Hepatocyte (in vitro differentiated cells): ENCODE measurements at regions not wholly inside any gene's neighbourhood (a gene's known extent, or its start where the extent isn't known, plus 50 kb on each side); places are given as distances from the start of the nearest gene placed in this dataset.

Source experiments
- DNase-seq: peaks from one replicate; pipeline ENCODE4 v3.0.0-alpha.2; 2016; ENCODE audit warnings: low spot score
- H2AFZ ChIP-seq: fragments of 200-600 bp; sonication (generic); 2 replicates; pipeline ENCODE4 v1.6.0; 2016; ENCODE audit warnings: antibody characterized with exemption, mild to moderate bottlenecking
- H3K27ac ChIP-seq: fragments of 200-600 bp; sonication (generic); 2 replicates; pipeline ENCODE4 v1.5.1; 2016; ENCODE audit warnings: mild to moderate bottlenecking
- H3K27me3 ChIP-seq: fragments of 200-600 bp; sonication (generic); 2 replicates; pipeline ENCODE4 v1.6.1; 2016
- H3K36me3 ChIP-seq: fragments of 200-600 bp; sonication (generic); replicated peaks from 2 replicates; pipeline ENCODE4 v1.5.1; 2016; ENCODE audit warnings: low read depth; ENCODE audit not compliant: insufficient read depth
- H3K4me1 ChIP-seq: fragments of 200-600 bp; sonication (generic); 2 replicates; pipeline ENCODE4 v1.5.1; 2016; ENCODE audit warnings: mild to moderate bottlenecking, moderate library complexity; ENCODE audit not compliant: insufficient read depth
- H3K4me2 ChIP-seq: fragments of 200-600 bp; sonication (generic); 2 replicates; pipeline ENCODE4 v1.6.0; 2016
- H3K4me3 ChIP-seq: fragments of 200-600 bp; sonication (generic); 2 replicates; pipeline ENCODE4 v1.5.1; 2016; ENCODE audit warnings: mild to moderate bottlenecking
- H3K79me2 ChIP-seq: fragments of 200-600 bp; sonication (generic); 2 replicates; pipeline ENCODE4 v1.6.0; 2017; ENCODE audit warnings: mild to moderate bottlenecking
- H3K9me2 ChIP-seq: fragments of 200-600 bp; sonication (generic); replicated peaks from 2 replicates; pipeline ENCODE4 v1.6.0; 2017; ENCODE audit warnings: mild to moderate bottlenecking; ENCODE audit not compliant: insufficient read depth
- H3K9me3 ChIP-seq: fragments of 200-600 bp; sonication (generic); 2 replicates; pipeline ENCODE4 v1.5.1; 2016; ENCODE audit warnings: low read depth, mild to moderate bottlenecking
- H4K20me1 ChIP-seq: fragments of 200-600 bp; sonication (generic); 2 replicates; pipeline ENCODE4 v1.6.0; 2016; ENCODE audit warnings: mild to moderate bottlenecking; ENCODE audit not compliant: insufficient read depth, poor library complexity, severe bottlenecking
- CTCF ChIP-seq: fragments of 200-600 bp; sonication (generic); IDR thresholded peaks from 2 replicates; pipeline ENCODE4 v1.5.1; 2016; ENCODE audit warnings: antibody characterized with exemption, mild to moderate bottlenecking; ENCODE audit not compliant: poor library complexity
- EZH2 ChIP-seq: fragments of 200-600 bp; sonication (generic); IDR thresholded peaks from 2 replicates; pipeline ENCODE4 v1.6.1; 2016; ENCODE audit warnings: antibody characterized with exemption, mild to moderate bottlenecking, borderline replicate concordance
- EZH2phosphoT487 ChIP-seq: fragments of 200-600 bp; sonication (generic); IDR thresholded peaks from one replicate; pipeline ENCODE4 v1.6.1; 2018; ENCODE audit warnings: antibody characterized with exemption, mild to moderate bottlenecking, low read depth, moderate library complexity; ENCODE audit not compliant: unreplicated experiment, severe bottlenecking
- WGBS: methylation state at CpG from one replicate; pipeline ENCODE4 v1.1.6; 2016; ENCODE audit warnings: low lambda C conversion rate; ENCODE audit errors: missing lambda C conversion rate; 5-methylcytosine and 5-hydroxymethylcytosine counted together

- Histone ChIP-seq H3K4me2 (no peak overlapping the region), H3K4me3 (no peak overlapping the region), H2AFZ (no peak overlapping the region), H3K27ac (no peak overlapping the region), H3K9me3 (no peaks in the 10 kb centered on the region), H3K79me2 (no peaks in the 10 kb centered on the region), H3K27me3 (no peaks in the 10 kb centered on the region), H4K20me1 (no peaks in the 10 kb centered on the region), H3K4me1 (no peaks in the 10 kb centered on the region), H3K36me3 (no peaks in the 10 kb centered on the region), H3K9me2 (no peaks in the 10 kb centered on the region)
- 73% methylated on average over 1 of the region's 1 CpG for WGBS
- no peak for DNase-seq
- TF ChIP-seq EZH2 (no peak), EZH2phosphoT487 (no peak), CTCF (no peak)
Observed at GRCh38 chr18:60624207-60624606, 251.6 kb upstream of the MC4R start.

GRCh38 chr18:60639836-60640235, 267.3 kb upstream of the MC4R start:
- no peaks in the 10 kb centered on the region for H3K9me2 ChIP-seq
- H4K20me1 ChIP-seq, result no peaks in the 10 kb centered on the region
- no peak for DNase-seq
- H3K4me3 ChIP-seq, result no peak overlapping the region
- 87% methylated on average over 1 of the region's 1 CpG for WGBS
- H3K36me3 ChIP-seq, result no peaks in the 10 kb centered on the region
- H3K9me3 ChIP-seq, result no peaks in the 10 kb centered on the region
- H2AFZ ChIP-seq, result no peak overlapping the region
- no peaks in the 10 kb centered on the region for H3K4me1 ChIP-seq
- no peaks in the 10 kb centered on the region for H3K27me3 ChIP-seq
- H3K27ac ChIP-seq, result no peak overlapping the region
- TF ChIP-seq CTCF (no peak), EZH2phosphoT487 (no peak), EZH2 (no peak)
- H3K4me2 ChIP-seq, result no peak overlapping the region
- H3K79me2 ChIP-seq, result no peaks in the 10 kb centered on the region

- H2AFZ ChIP-seq, result no peak overlapping the region
- no peak overlapping the region for H3K4me3 ChIP-seq
- H3K9me2 ChIP-seq, result no peaks in the 10 kb centered on the region
- no peak for DNase-seq
- H3K27me3 ChIP-seq, result no peaks in the 10 kb centered on the region
- H3K36me3 ChIP-seq, result no peaks in the 10 kb centered on the region
- no peak overlapping the region for H3K27ac ChIP-seq
- WGBS, result 75% methylated on average over 3 of the region's 3 CpGs
- H4K20me1 ChIP-seq, result no peaks in the 10 kb centered on the region
- H3K79me2 ChIP-seq, result no peaks in the 10 kb centered on the region
- no peak overlapping the region for H3K4me2 ChIP-seq
- H3K4me1 ChIP-seq, result no peaks in the 10 kb centered on the region
- TF ChIP-seq EZH2phosphoT487 (no peak), EZH2 (no peak), CTCF (no peak)
- no peaks in the 10 kb centered on the region for H3K9me3 ChIP-seq
Observed at GRCh38 chr18:60643009-60643408, 270.4 kb upstream of the MC4R start.

- Histone ChIP-seq H4K20me1 (no peaks in the 10 kb centered on the region), H3K36me3 (no peaks in the 10 kb centered on the region)
- no peak for DNase-seq
Observed at GRCh38 chr18:60646725-60647124, 274.1 kb upstream of the MC4R start.

More at GRCh38 chr18:60646725-60647124, 274.1 kb upstream of the MC4R start:
- no peaks in the 10 kb centered on the region for H3K4me1 ChIP-seq
- no peaks in the 10 kb centered on the region for H3K79me2 ChIP-seq
- no peak overlapping the region for H3K27ac ChIP-seq
- H3K27me3 ChIP-seq, result no peaks in the 10 kb centered on the region
- H3K9me3 ChIP-seq, result no peaks in the 10 kb centered on the region
- TF ChIP-seq EZH2 (no peak), EZH2phosphoT487 (no peak), CTCF (no peak)
- no peak overlapping the region for H3K4me2 ChIP-seq
- WGBS, result 76% methylated on average over 5 of the region's 5 CpGs
- no peak overlapping the region for H2AFZ ChIP-seq
- H3K4me3 ChIP-seq, result no peak overlapping the region
- no peaks in the 10 kb centered on the region for H3K9me2 ChIP-seq
